ENCODE measurements at regions not wholly inside any gene's neighbourhood (a gene's known extent, or its start where the extent isn't known, plus 50 kb on each side); places are given as distances from the start of the nearest gene placed in this dataset.

DNA sequence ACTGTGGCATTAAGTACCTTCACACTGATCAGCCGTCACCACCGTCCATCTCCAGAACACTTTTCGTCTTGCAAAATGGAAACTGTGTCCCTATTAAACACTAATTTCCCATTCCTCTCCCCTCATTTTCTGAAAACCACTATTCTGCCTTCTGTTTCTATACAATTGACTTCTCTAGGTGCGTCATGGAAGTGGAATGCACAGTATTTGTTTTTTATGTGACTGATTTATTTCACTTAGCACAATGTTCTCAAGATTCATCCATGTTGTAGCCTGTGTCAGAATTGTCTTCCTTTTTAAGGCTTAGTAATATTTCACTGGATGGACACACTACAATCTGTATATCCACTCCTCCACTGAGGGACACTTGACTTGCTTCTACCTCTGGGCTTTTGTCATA lies 53.8 kb upstream of the PDE10A start:
- DNase-seq (ENCODE audit: low read depth): peak; percentile 43
- no peak overlapping the region for H3K4me3 ChIP-seq (ENCODE audit: low read depth, low read length)
- TF ChIP-seq, protein P1, sequence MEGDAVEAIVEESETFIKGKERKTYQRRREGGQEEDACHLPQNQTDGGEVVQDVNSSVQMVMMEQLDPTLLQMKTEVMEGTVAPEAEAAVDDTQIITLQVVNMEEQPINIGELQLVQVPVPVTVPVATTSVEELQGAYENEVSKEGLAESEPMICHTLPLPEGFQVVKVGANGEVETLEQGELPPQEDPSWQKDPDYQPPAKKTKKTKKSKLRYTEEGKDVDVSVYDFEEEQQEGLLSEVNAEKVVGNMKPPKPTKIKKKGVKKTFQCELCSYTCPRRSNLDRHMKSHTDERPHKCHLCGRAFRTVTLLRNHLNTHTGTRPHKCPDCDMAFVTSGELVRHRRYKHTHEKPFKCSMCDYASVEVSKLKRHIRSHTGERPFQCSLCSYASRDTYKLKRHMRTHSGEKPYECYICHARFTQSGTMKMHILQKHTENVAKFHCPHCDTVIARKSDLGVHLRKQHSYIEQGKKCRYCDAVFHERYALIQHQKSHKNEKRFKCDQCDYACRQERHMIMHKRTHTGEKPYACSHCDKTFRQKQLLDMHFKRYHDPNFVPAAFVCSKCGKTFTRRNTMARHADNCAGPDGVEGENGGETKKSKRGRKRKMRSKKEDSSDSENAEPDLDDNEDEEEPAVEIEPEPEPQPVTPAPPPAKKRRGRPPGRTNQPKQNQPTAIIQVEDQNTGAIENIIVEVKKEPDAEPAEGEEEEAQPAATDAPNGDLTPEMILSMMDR (conservative IDR thresholded peaks at IDR 0.05; ENCODE audit: low read depth, low read length): no peak

- no peak for DNase-seq (ENCODE audit: low read depth)
- TF ChIP-seq, protein P1 (conservative IDR thresholded peaks at IDR 0.05; ENCODE audit: low read depth, low read length): no peak
- no peak overlapping the region for H3K4me3 ChIP-seq (ENCODE audit: low read depth, low read length)
These were observed 52.4 kb upstream of the PDE10A start for GRCh38 chr6:165715428-165715827.

DNA sequence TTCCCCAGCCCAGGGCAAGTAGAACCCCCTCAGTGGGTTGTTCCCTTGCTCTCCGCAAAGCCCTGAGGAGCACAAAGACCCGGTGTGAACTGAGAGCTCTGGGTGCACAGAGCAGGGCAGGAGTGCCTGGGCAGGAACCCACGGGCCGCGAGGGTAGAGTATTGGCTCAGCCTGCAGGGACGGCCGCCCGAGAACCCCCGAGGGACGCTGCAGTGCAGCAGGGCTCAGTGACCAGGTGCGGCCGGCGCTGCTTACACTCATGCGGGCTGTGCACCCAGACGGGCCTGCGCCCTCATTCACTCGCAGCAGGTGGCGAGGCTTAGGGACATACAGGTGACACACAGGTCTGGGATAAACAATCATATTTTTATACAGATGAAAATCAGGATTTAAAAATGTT lies 51.9 kb upstream of the PDE10A start:
- TF ChIP-seq, protein P1 (conservative IDR thresholded peaks at IDR 0.05; ENCODE audit: low read depth, low read length): no peak
- H3K4me3 ChIP-seq (ENCODE audit: low read depth, low read length): no peak overlapping the region
- no peak for DNase-seq (ENCODE audit: low read depth)

- no peak for DNase-seq (ENCODE audit: low read depth)
- H3K4me3 ChIP-seq (ENCODE audit: low read depth, low read length): no peak overlapping the region
- TF ChIP-seq, protein P1 (conservative IDR thresholded peaks at IDR 0.05; ENCODE audit: low read depth, low read length): no peak
These were observed 50.9 kb upstream of the PDE10A start for GRCh38 chr6:165713845-165714466.
